ENCODE measurements at regions not wholly inside any gene's neighbourhood (a gene's known extent, or its start where the extent isn't known, plus 50 kb on each side); places are given as distances from the start of the nearest gene placed in this dataset.
"Not testable (repeated sequence)": the region's sequence is repeated elsewhere in the genome, so short reads cannot be mapped to it uniquely, and the experiment has no call there.

DNA sequence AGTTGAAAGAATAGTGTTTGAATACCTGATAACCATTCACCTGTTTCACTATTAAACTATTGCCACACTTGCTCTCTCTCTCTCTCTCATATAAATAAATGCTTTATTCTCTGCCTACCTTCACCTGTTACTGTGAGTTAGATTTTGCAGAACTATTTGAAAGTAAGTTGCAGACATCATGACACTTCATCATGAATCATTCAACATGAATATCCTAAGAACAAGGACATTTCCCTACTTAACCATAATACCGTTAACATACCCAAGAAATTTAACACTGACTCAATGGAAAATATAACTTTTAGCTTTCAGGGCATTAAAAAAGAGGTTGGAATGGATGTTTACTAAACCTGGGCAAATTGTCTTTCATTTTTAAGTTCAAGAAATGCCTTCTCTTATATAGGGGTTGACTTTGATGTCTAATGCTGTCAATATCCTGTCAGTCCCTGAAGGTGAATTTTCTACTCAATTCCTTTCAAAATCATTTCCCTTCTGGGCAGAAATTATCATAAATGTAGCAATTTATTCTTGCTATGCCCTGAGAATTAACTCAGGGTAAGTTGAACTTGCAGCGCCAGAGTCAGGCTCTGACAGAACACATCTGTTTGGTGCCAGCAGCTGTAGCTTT lies 582.6 kb upstream of the TLE4 start:
- no peak overlapping the region for H3K27ac Mint-ChIP-seq

DNA sequence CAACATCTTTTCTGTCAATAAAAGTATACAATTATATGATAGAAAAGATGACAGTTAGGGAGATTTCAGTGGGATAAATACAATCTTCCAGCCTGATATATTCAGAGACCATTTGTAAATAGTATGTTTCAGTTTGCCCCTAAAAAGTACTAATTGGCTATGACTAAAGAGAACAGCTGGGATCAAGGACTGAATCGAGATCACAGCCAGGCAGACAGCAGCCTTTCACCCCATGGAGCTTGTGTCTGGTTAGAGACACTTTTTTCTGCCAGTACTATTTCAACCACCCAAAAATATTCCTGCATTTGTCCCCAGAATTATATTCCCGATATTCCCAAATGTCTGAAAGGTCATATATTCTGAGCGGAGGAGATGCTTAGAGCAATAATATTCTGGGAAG lies 577.3 kb upstream of the TLE4 start:
- ChIA-PET POLR2A (no interaction called here), CTCF (no interaction called here)
- Mint-ChIP-seq H3K9me3 (no peaks in the 10 kb centered on the region), H3K4me1 (no peaks in the 10 kb centered on the region), H3K27me3 (no peaks in the 10 kb centered on the region), H3K4me3 (no peak overlapping the region), H3K36me3 (ENCODE audit: low read depth) (no peaks in the 10 kb centered on the region), H3K27ac (no peak overlapping the region)
- no peak for DNase-seq

More for the DNA sequence above, 582.6 kb upstream of the TLE4 start:
- H3K4me3 Mint-ChIP-seq, result no peak overlapping the region
- H3K27me3 Mint-ChIP-seq, result no peaks in the 10 kb centered on the region
- ChIA-PET POLR2A (no interaction called here), CTCF (no interaction called here)
- no peaks in the 10 kb centered on the region for H3K9me3 Mint-ChIP-seq
- H3K4me1 Mint-ChIP-seq, result no peaks in the 10 kb centered on the region
- H3K36me3 Mint-ChIP-seq (ENCODE audit: low read depth), result no peaks in the 10 kb centered on the region
- DNase-seq, result no peak

DNA sequence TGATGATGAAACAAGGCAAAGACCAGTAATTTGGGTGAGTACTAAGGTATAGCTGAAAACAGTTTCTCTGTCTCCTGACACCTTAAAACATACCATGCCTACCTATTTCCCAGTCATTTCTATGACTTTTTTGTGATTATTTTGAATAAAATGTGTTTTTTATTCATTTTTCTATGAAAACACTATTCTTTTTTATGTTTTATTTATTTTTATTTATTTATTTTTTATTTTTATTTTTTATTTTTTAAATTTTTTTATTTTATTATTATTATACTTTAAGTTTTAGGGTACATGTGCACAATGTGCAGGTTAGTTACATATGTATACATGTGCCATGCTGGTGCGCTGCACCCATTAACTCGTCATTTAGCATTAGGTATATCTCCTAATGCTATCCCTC lies 576.8 kb upstream of the TLE4 start:
- DNase-seq; H3K27me3 Mint-ChIP-seq; H3K36me3 Mint-ChIP-seq (ENCODE audit: low read depth); POLR2A ChIA-PET; H3K4me1 Mint-ChIP-seq; CTCF ChIA-PET; H3K9me3 Mint-ChIP-seq; H3K27ac Mint-ChIP-seq; H3K4me3 Mint-ChIP-seq: not testable (repeated sequence)

DNA sequence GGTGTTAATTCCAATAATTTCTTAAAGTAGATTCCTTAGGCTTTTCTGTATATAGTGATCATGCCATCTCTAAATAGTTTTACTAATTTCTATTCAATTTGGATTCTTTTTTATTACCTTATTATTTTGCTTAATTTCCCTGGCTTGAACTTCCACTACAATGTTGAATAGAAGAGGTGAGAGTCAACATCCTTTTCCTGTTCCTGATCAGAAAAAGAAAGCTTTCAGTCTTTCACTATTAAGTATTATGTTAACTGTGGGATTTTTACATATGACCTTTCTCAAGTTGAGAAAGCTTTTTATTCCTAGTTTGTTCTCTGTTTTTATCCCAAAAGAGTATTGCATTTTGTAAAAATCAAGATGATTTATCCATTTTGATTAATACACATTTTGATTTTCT lies 574.5 kb upstream of the TLE4 start:
- Mint-ChIP-seq H3K36me3 (ENCODE audit: low read depth) (no peaks in the 10 kb centered on the region), H3K4me3 (no peak overlapping the region), H3K27me3 (no peaks in the 10 kb centered on the region), H3K9me3 (no peaks in the 10 kb centered on the region), H3K27ac (no peak overlapping the region), H3K4me1 (no peaks in the 10 kb centered on the region)
- CTCF ChIA-PET, result no interaction called here
- no peak for DNase-seq
- POLR2A ChIA-PET, result no interaction called here

DNA sequence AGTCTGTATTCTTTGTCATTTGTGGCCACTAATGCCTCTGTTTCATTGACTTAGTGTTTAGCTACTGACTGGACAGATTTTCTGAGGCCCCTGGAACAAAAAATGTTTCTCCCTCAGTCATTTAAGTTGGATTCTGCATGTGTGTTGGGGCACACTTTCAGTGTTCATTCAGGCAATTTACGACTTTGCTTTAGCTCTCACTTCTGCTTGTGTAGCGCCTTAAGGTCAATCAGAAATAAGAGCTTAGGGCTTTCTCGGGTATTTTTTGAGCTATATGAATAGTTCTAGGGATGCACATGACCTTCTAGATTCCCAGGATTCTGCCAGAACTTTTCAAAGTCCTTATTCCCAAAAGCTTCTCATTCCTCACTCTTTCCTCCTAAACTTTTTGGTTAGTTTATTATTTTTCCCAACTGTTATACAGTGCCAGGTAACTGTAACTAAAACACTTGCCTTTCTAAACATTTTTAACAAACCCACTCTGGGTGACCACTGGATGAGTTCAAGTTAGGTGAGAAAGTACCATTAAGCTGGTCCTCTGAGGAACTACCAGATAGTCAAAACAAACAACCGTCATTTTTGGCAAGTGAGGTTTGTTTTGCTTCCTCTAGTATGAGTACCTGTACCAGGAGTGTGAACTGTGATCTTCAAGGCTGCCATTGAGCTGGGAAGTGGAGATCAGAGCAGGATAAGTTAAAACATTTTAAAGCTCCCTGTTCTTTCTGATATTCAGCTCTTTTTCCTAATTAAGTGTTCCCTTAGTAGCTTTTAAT lies 571.3 kb upstream of the TLE4 start:
- Mint-ChIP-seq H3K9me3 (no peaks in the 10 kb centered on the region), H3K4me3 (no peak overlapping the region), H3K27ac (no peak overlapping the region), H3K36me3 (ENCODE audit: low read depth) (no peaks in the 10 kb centered on the region), H3K4me1 (no peaks in the 10 kb centered on the region), H3K27me3 (no peaks in the 10 kb centered on the region)
- CTCF ChIA-PET, result interaction anchor here (0.6 kb wide), 1 partner anchor 521 kb away, joined by 3 read pairs; no protein-coding TSS in a partner anchor
- POLR2A ChIA-PET, result no interaction called here
- DNase-seq, result no peak

DNA sequence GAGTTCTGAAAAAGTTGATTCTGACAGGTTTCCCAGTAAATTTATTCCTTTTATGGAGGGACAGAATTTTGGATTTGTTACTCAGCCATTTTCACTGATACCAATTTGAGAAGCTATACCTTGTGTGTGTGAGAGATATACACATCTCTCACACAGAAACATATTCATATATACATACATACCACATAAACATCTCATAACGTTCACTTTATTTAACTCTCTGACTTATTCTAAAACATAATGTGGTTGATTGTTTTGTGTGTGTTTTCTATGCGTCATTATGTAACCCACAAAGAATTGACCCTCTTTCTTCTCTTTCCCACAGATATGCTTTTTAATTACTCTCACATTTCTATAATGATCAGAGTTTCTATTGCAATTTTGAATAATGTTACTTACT lies 570.8 kb upstream of the TLE4 start:
- H3K27ac Mint-ChIP-seq, result no peak overlapping the region
- H3K27me3 Mint-ChIP-seq, result no peaks in the 10 kb centered on the region
- POLR2A ChIA-PET, result no interaction called here
- H3K4me3 Mint-ChIP-seq, result no peak overlapping the region
- H3K9me3 Mint-ChIP-seq, result no peaks in the 10 kb centered on the region
- DNase-seq, result no peak
- CTCF ChIA-PET, result no interaction called here
- H3K4me1 Mint-ChIP-seq, result no peaks in the 10 kb centered on the region
- no peaks in the 10 kb centered on the region for H3K36me3 Mint-ChIP-seq (ENCODE audit: low read depth)

DNA sequence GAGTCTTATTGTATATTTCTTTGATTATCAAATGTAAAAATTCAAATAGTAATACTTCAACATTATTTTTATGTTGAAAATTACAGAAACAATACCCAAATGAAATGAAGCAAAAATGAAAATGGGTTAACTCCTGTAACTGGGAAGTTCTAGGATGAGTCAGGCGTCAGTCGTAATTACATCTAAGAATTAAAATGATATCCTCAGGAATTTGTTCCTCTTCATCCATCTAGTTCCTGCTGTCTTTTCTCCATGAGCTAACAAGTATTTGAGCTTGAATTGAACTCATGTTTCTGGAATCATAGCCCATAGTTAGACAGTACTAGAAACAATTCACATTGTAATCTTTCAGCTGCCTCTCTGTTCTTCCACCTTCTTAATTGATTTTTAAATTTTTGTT lies 568.3 kb upstream of the TLE4 start:
- ChIA-PET POLR2A (no interaction called here), CTCF (no interaction called here)
- Mint-ChIP-seq H3K36me3 (ENCODE audit: low read depth) (no peaks in the 10 kb centered on the region), H3K27ac (no peak overlapping the region), H3K27me3 (no peaks in the 10 kb centered on the region), H3K4me3 (no peak overlapping the region), H3K4me1 (no peaks in the 10 kb centered on the region), H3K9me3 (no peaks in the 10 kb centered on the region)
- DNase-seq, result no peak

DNA sequence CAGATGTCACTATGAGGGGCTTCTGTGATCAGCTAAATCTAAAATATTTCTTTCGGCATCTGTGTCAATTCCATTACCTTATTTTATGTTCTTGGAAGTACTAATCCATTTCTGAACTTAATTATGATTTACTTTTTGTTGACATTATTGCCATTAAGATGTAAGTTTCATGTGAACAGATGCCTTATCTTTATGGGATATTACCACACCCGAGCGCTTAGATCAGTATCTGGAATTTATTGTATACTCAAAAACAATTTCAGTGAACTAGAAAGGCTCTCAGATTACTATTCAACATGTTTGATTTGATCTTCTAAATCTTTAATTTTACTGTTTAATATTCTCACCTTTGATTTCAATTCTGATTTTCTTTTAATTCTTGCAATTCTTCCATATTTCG lies 567.7 kb upstream of the TLE4 start:
- Mint-ChIP-seq H3K4me3 (no peak overlapping the region), H3K36me3 (ENCODE audit: low read depth) (no peaks in the 10 kb centered on the region), H3K4me1 (no peaks in the 10 kb centered on the region), H3K27me3 (no peaks in the 10 kb centered on the region), H3K27ac (no peak overlapping the region), H3K9me3 (no peaks in the 10 kb centered on the region)
- DNase-seq, result no peak
- CTCF ChIA-PET, result no interaction called here
- POLR2A ChIA-PET, result no interaction called here

DNA sequence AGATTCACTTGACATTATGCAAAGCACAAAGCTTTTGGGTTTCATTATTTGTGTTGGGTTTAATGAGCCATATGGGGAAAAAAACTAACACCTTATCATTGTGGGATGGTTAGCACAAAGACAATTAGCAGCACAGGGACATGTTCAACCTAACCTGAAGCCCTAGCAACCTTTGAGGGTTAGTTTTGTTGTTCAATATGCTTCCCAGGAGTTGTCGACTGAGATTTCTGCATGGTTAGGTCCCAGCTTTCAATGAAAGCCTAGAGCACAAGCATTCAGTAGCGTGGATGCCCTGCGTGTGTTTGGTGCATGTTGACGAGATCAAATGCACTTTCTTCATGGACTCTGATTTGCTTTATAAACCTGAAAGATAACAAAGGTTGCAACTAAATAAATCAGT lies 565.2 kb upstream of the TLE4 start:
- DNase-seq, result no peak
- Mint-ChIP-seq H3K27ac (no peak overlapping the region), H3K36me3 (ENCODE audit: low read depth) (no peaks in the 10 kb centered on the region), H3K27me3 (no peaks in the 10 kb centered on the region), H3K9me3 (no peaks in the 10 kb centered on the region), H3K4me3 (no peak overlapping the region), H3K4me1 (no peaks in the 10 kb centered on the region)
- ChIA-PET POLR2A (no interaction called here), CTCF (no interaction called here)

DNA sequence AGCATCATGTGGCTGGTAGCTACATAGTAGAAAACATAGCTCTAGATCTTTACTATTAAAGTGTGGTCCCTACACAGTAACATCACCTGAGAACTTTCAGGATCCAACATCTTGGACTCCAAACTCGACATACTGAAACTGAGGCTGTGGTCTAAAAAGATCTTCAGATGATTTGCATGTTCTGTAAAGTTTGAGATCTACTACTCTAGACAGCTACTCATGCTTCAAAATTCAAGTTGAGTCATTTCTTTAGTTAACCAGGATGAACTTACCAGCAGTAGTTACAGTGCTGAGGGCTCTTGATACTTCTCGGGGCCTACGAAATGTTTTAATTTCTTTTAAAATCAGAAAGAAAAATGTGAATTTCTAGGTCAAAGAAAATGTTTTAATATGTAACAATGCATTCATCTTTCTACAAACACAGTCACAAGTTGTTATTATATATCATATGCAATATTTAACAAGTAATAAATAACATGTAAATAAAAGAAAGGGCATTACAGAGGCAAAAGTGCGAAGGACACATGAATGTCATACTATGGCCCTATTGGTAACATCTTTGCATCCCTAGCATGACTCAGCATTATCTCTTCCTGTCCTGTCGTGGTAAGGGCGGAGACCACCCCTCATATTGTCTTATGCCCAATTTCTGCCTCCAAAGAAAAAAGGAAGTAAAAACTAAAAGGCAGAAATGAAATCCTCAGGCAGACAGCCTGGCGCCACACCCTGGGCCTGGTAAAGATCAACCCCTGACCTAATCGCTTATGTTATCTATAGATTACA lies 563.9 kb upstream of the TLE4 start:
- no peaks in the 10 kb centered on the region for H3K27me3 Mint-ChIP-seq
- no peak for DNase-seq
- H3K4me1 Mint-ChIP-seq, result no peaks in the 10 kb centered on the region
- H3K9me3 Mint-ChIP-seq, result no peaks in the 10 kb centered on the region
- POLR2A ChIA-PET, result no interaction called here
- CTCF ChIA-PET, result no interaction called here
- H3K27ac Mint-ChIP-seq, result no peak overlapping the region
- no peak overlapping the region for H3K4me3 Mint-ChIP-seq
- H3K36me3 Mint-ChIP-seq (ENCODE audit: low read depth), result no peaks in the 10 kb centered on the region

DNA sequence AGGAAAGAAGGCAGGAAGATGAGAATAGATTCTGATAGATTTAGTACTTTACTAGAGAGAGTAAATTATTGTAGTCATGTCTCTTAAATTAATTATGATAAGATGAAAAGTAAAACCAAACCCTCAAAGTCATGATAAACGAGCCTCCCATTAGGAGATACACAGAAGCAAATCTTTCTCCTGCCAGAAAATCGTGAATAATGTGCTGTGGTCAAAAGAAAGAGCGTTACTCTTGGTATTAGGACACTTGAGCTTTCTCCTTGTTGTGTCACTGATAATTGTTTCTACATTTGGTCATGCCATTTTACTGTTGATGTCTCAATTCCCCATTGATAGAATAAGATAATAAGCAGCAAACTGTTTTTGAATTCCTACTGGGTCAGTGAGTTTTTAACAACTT lies 562.8 kb upstream of the TLE4 start:
- ChIA-PET CTCF (no interaction called here), POLR2A (no interaction called here)
- no peaks in the 10 kb centered on the region for H3K27me3 Mint-ChIP-seq

DNA sequence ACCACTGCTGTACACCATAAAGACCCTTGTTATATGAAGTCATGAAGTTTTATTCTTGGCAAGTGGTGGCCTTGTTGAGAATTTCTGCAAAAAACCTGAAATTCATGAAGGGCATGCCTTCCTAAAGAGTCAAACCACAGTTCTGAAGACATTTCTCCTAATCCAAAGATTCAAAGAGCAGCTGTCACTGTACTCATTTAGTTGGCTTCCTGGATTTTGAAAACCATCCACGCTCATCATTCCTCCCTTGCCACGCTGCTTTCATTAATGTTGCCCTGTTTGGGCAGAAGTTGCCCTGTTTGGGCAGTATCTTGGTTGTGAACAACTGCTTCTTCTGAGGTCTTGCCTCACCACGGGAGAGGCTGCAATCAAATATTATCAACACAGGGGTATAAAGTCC lies 560.3 kb upstream of the TLE4 start:
- no peaks in the 10 kb centered on the region for H3K9me3 Mint-ChIP-seq
- no peak for DNase-seq
- H3K4me1 Mint-ChIP-seq, result no peaks in the 10 kb centered on the region
- H3K27ac Mint-ChIP-seq, result no peak overlapping the region
- POLR2A ChIA-PET, result no interaction called here
- H3K4me3 Mint-ChIP-seq, result no peak overlapping the region
- CTCF ChIA-PET, result no interaction called here
- no peaks in the 10 kb centered on the region for H3K36me3 Mint-ChIP-seq (ENCODE audit: low read depth)
- H3K27me3 Mint-ChIP-seq, result no peaks in the 10 kb centered on the region

More for the DNA sequence above, 562.8 kb upstream of the TLE4 start:
- no peaks in the 10 kb centered on the region for H3K36me3 Mint-ChIP-seq (ENCODE audit: low read depth)
- no peaks in the 10 kb centered on the region for H3K4me1 Mint-ChIP-seq
- H3K9me3 Mint-ChIP-seq, result no peaks in the 10 kb centered on the region
- H3K27ac Mint-ChIP-seq, result no peak overlapping the region
- no peak overlapping the region for H3K4me3 Mint-ChIP-seq
- no peak for DNase-seq

DNA sequence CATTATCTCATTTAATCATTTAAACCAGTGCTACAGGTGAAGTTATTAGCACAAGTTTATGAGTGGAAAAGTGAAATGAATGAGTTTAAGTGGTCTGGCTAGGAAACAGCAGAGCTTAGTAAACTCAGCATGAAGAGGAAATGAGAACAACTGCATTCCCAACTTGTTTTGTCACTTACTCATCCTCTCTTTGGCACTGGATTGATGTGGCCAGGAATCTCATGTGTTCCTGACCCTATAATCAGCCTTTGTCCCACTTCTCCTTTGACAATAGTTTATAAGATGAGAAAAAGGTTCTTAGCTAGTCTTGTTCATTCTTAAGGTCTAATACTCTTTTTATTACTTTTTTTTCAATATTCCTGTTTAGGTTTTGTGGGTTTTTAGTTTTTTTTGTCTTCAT lies 559.2 kb upstream of the TLE4 start:
- DNase-seq, result no peak
- no peak overlapping the region for H3K27ac Mint-ChIP-seq
- no peaks in the 10 kb centered on the region for H3K9me3 Mint-ChIP-seq
- no peaks in the 10 kb centered on the region for H3K4me1 Mint-ChIP-seq
- H3K4me3 Mint-ChIP-seq, result no peak overlapping the region
- POLR2A ChIA-PET, result no interaction called here
- H3K36me3 Mint-ChIP-seq (ENCODE audit: low read depth), result no peaks in the 10 kb centered on the region
- H3K27me3 Mint-ChIP-seq, result no peaks in the 10 kb centered on the region
- CTCF ChIA-PET, result no interaction called here
